Fibroblast of mammary gland (primary cell): ENCODE measurements at regions not wholly inside any gene's neighbourhood (a gene's known extent, or its start where the extent isn't known, plus 50 kb on each side); places are given as distances from the start of the nearest gene placed in this dataset.
"Not testable (repeated sequence)": the region's sequence is repeated elsewhere in the genome, so short reads cannot be mapped to it uniquely, and the experiment has no call there.

Experiments
- DNase-seq: peaks from one replicate; pipeline ENCODE4 v3.0.0-alpha.2; 2010; ENCODE audit warnings: low read depth
- H3K4me3 ChIP-seq: 2 replicates; pipeline ENCODE4 v1.5.1; 2011; ENCODE audit warnings: low read depth, mild to moderate bottlenecking, low read length, moderate library complexity; ENCODE audit not compliant: control insufficient read depth
- CTCF ChIP-seq: conservative IDR thresholded peaks from 2 replicates; pipeline ENCODE4 v1.5.1; 2011; ENCODE audit warnings: low read depth, low read length, inconsistent platforms; ENCODE audit not compliant: control insufficient read depth, insufficient read depth

- H3K4me3 ChIP-seq = no peak overlapping the region
- DNase-seq = no peak
- no peak for TF ChIP-seq CTCF
Observed at GRCh38 chr6:121884620-121885019, 449.2 kb downstream of the GJA1 start.

DNA sequence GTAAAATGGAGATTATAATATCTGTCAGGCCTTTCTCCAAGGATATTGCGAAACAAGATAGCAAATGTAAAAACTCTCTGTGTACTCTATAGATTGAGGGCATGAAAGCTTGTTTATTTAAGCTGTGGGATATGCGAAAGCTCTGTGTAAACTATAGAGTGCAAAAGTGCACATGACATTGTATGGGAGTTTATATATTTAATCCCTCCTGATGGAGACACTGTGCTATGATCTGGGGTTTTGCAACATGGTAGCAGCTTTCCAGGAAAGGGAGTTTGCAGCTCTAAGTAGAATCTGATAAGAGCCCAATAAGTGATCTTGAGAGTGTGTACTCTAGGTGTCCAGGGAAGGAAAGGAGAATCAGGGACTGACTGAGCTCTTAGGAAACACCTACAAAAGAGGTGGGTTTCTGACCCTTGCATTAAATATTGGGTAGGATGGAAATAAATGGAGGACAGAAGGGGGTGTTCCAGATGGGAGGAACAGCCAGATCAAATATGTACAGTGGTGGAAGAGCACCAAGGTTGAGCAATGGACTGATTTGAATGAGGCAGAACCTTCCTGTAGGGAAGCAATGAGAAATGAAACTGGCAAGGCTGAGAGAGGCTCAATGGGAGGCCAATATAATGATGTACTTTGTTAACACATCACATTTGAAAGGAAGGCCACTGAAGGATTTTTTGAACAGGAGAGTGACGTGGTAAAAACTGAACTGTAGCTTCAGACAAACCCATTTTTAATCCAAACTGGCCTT, 450.1 kb downstream of the GJA1 start:
- H3K4me3 ChIP-seq = no peak overlapping the region
- TF ChIP-seq CTCF = no peak
- DNase-seq = no peak

DNA sequence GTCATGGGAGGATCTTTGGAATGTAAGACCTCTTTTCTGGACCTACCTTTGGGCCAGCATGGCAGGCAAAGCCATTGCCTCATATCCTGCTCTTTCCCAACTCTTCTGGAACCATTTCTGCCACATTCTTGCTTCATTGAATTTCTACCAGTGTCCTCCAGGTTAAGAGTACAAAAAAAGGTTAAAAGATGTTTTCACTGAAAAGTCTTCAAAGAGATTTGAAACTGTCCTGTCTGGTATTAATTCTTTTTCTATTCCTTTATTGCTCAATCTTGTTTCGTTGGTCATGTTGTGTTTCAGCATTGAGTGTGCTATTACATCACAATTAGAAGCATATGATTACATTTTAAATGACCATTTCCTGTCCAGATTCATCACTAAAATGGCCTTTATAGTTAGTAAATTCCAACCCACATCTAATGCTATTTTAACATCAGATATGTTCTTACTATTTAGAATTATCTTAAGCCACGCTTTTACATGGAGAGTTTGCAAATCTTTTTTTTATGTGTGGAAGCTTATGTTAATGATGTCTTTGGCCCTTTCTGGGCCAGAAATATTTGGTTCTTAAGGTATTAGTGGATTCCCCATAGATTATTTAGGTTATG, 450.9 kb downstream of the GJA1 start:
- no peak for TF ChIP-seq CTCF
- peak; percentile 88 for DNase-seq

GRCh38 chr6:121887724-121888123, 452.3 kb downstream of the GJA1 start:
- DNase-seq = no peak
- no peak for TF ChIP-seq CTCF
- H3K4me3 ChIP-seq = no peak overlapping the region

More for the DNA sequence above, 450.9 kb downstream of the GJA1 start:
- no peak overlapping the region for H3K4me3 ChIP-seq

DNA sequence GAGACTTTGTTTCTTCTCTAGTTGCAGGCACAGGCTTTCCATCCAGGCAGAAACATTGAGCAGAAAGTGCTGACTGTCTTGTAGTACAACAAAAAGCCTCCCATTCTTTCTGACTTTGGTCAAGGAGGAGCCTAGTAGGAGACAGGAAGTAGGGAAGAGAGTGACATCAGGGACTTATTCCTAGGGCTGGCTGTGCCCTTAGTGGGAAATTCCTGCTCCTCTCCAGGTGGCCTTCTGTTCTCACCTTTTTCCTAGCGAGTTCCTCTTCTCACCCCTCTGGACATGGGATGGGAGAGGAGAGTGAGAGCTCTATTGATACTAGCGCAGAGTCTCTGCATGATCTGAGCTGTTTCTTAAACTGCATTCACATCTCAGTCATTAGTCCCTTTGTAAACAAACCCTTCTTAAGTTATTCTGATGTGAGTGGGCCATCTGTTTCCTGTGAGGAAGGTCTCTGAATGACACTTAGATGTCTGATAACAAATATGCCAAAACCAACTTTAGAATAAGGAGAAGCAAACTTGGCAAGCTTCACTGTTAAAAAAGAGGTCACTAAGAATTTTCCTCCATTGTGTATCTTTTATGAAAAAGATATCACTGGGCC, 455.0 kb downstream of the GJA1 start:
- H3K4me3 ChIP-seq = no peak overlapping the region
- DNase-seq = no peak
- TF ChIP-seq CTCF = no peak

- not testable (repeated sequence) for DNase-seq, H3K4me3 ChIP-seq
Observed at GRCh38 chr6:121895731-121896130, 460.3 kb downstream of the GJA1 start.

GRCh38 chr6:121896363-121896762, 460.9 kb downstream of the GJA1 start:
- no peak for TF ChIP-seq CTCF
- no peak for DNase-seq
- H3K4me3 ChIP-seq = no peak overlapping the region
